H1 (cell line): ENCODE measurements at regions not wholly inside any gene's neighbourhood (a gene's known extent, or its start where the extent isn't known, plus 50 kb on each side); places are given as distances from the start of the nearest gene placed in this dataset.

Experiments
- CHD2 ChIP-seq: IDR thresholded peaks from 2 replicates; pipeline ENCODE4 v1.6.1; 2012; ENCODE audit warnings: low read length, improper control_type of control experiment
- EZH2 ChIP-seq: fragments of 200-600 bp; sonication (generic); IDR thresholded peaks from 2 replicates; pipeline ENCODE4 v1.7.1; 2012; ENCODE audit warnings: low read depth, mild to moderate bottlenecking, moderate library complexity, low read length, inconsistent platforms; ENCODE audit not compliant: severe bottlenecking
- HDAC2 ChIP-seq, 2 experiments: fragments of 300-600 bp in 1 of 2; sonication (generic) in 1 of 2; IDR thresholded peaks; 2 replicates each; pipeline ENCODE4 v1.6.1; 2011 to 2012; ENCODE audit warnings: low read depth in 2 of 2, low read length in 2 of 2, mild to moderate bottlenecking in 2 of 2, moderate library complexity in 2 of 2, borderline replicate concordance in 1 of 2, inconsistent platforms in 1 of 2
- POLR2A ChIP-seq, 2 experiments: IDR thresholded peaks; 1 replicate in 1 of 2; 2 replicates in 1 of 2; pipeline ENCODE4 v1.6.1; 2011; ENCODE audit warnings: low read depth in 2 of 2, low read length in 2 of 2, mild to moderate bottlenecking in 2 of 2; ENCODE audit errors: control extremely low read depth in 1 of 2
- POLR2AphosphoS5 ChIP-seq: IDR thresholded peaks from 2 replicates; pipeline ENCODE4 v1.6.1; 2011; ENCODE audit warnings: low read depth, low read length
- RFX5 ChIP-seq: IDR thresholded peaks from 2 replicates; pipeline ENCODE4 v1.6.1; 2011; ENCODE audit warnings: low read depth, low read length, improper control_type of control experiment, borderline replicate concordance
- RXRA ChIP-seq: IDR thresholded peaks from 2 replicates; pipeline ENCODE4 v1.6.1; 2011; ENCODE audit warnings: low read depth, mild to moderate bottlenecking, low read length, moderate library complexity; ENCODE audit not compliant: insufficient read depth
- SAP30 ChIP-seq: fragments of 300-600 bp; sonication (generic); IDR thresholded peaks from 2 replicates; pipeline ENCODE4 v1.7.1; 2012; ENCODE audit warnings: low read length, moderate library complexity, mild to moderate bottlenecking, inconsistent platforms; ENCODE audit not compliant: insufficient read depth, insufficient replicate concordance
- TF ChIP-seq, protein P1 (sequence below): IDR thresholded peaks from 2 replicates; pipeline ENCODE4 v1.6.1; 2012; ENCODE audit warnings: inconsistent platforms
- TF ChIP-seq, protein P2 (sequence below): IDR thresholded peaks from 2 replicates; pipeline ENCODE4 v1.6.1; 2011; ENCODE audit warnings: low read length, improper control_type of control experiment
- TF ChIP-seq, protein P3 (sequence below), 3 experiments: IDR thresholded peaks; 1 replicate in 2 of 3; 2 replicates in 1 of 3; pipeline versions ENCODE4 v1.5.1 to v1.6.1; 2011; ENCODE audit warnings: low read length in 3 of 3, mild to moderate bottlenecking in 3 of 3, inconsistent platforms in 2 of 3, low read depth in 1 of 3, moderate library complexity in 1 of 3; ENCODE audit not compliant: insufficient read depth in 1 of 3; ENCODE audit errors: control extremely low read depth in 1 of 3

- TF ChIP-seq, protein P1, sequence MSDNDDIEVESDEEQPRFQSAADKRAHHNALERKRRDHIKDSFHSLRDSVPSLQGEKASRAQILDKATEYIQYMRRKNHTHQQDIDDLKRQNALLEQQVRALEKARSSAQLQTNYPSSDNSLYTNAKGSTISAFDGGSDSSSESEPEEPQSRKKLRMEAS: no peak
- TF ChIP-seq CHD2: no peak
- no peak for TF ChIP-seq POLR2A (IDR thresholded peaks at IDR 0.05; ENCODE audit: control extremely low read depth in 1 of 2, low read depth in 2 of 2, low read length in 2 of 2)
- TF ChIP-seq HDAC2 (IDR thresholded peaks at IDR 0.05; ENCODE audit: borderline replicate concordance in 1 of 2, low read depth in 2 of 2, low read length in 2 of 2): no peak
- no peak for TF ChIP-seq POLR2AphosphoS5
- TF ChIP-seq EZH2: no peak
- TF ChIP-seq SAP30: no peak
- no peak for TF ChIP-seq RFX5
- TF ChIP-seq, protein P2, sequence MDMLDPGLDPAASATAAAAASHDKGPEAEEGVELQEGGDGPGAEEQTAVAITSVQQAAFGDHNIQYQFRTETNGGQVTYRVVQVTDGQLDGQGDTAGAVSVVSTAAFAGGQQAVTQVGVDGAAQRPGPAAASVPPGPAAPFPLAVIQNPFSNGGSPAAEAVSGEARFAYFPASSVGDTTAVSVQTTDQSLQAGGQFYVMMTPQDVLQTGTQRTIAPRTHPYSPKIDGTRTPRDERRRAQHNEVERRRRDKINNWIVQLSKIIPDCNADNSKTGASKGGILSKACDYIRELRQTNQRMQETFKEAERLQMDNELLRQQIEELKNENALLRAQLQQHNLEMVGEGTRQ: no peak
- TF ChIP-seq RXRA: no peak
- TF ChIP-seq, protein P3, sequence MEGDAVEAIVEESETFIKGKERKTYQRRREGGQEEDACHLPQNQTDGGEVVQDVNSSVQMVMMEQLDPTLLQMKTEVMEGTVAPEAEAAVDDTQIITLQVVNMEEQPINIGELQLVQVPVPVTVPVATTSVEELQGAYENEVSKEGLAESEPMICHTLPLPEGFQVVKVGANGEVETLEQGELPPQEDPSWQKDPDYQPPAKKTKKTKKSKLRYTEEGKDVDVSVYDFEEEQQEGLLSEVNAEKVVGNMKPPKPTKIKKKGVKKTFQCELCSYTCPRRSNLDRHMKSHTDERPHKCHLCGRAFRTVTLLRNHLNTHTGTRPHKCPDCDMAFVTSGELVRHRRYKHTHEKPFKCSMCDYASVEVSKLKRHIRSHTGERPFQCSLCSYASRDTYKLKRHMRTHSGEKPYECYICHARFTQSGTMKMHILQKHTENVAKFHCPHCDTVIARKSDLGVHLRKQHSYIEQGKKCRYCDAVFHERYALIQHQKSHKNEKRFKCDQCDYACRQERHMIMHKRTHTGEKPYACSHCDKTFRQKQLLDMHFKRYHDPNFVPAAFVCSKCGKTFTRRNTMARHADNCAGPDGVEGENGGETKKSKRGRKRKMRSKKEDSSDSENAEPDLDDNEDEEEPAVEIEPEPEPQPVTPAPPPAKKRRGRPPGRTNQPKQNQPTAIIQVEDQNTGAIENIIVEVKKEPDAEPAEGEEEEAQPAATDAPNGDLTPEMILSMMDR (IDR thresholded peaks at IDR 0.05; ENCODE audit: control extremely low read depth in 1 of 3, insufficient read depth in 1 of 3, low read depth in 1 of 3, low read length in 3 of 3): no peak
These were observed 305.1 kb downstream of the RPS24 start for GRCh38 chr10:78338717-78339116.
